MM.1S (cell line): ENCODE measurements at regions not wholly inside any gene's neighbourhood (a gene's known extent, or its start where the extent isn't known, plus 50 kb on each side); places are given as distances from the start of the nearest gene placed in this dataset.

Experiments
- DNase-seq: peaks from one replicate; pipeline ENCODE4 v3.0.0-alpha.2; 2015
- H2AFZ ChIP-seq: fragments of 300-600 bp; sonication (generic); 2 replicates; pipeline ENCODE4 v1.6.0; 2016; ENCODE audit warnings: antibody characterized with exemption, low read length
- H3F3A ChIP-seq: fragments of 300-600 bp; sonication (generic); 2 replicates; pipeline ENCODE4 v1.6.1; 2016; ENCODE audit warnings: mild to moderate bottlenecking, antibody characterized with exemption, low read length, moderate library complexity, mixed read lengths; ENCODE audit not compliant: insufficient read depth
- H3K27ac ChIP-seq: fragments of 300-600 bp; sonication (generic); 2 replicates; pipeline ENCODE4 v1.5.1; 2016; ENCODE audit warnings: mild to moderate bottlenecking, low read length
- H3K27me3 ChIP-seq: fragments of 300-600 bp; sonication (generic); replicated peaks from 2 replicates; pipeline ENCODE4 v1.6.0; 2016; ENCODE audit warnings: low read length; ENCODE audit not compliant: insufficient read depth
- H3K36me3 ChIP-seq: fragments of 300-600 bp; sonication (generic); replicated peaks from 2 replicates; pipeline ENCODE4 v1.6.1; 2016; ENCODE audit warnings: mild to moderate bottlenecking, low read length, mixed read lengths; ENCODE audit not compliant: insufficient read depth
- H3K4me1 ChIP-seq: fragments of 300-600 bp; sonication (generic); 2 replicates; pipeline ENCODE4 v1.6.1; 2016; ENCODE audit warnings: low read length, mixed read lengths
- H3K4me2 ChIP-seq: fragments of 300-600 bp; sonication (generic); 2 replicates; pipeline ENCODE4 v1.6.0; 2016; ENCODE audit warnings: low read depth, low read length
- H3K4me3 ChIP-seq: fragments of 300-600 bp; sonication (generic); 2 replicates; pipeline ENCODE4 v1.5.1; 2016; ENCODE audit warnings: low read length, mixed read lengths
- H3K79me2 ChIP-seq: fragments of 300-600 bp; sonication (generic); 2 replicates; pipeline ENCODE4 v1.6.1; 2016; ENCODE audit warnings: mixed run types, low read length, mixed read lengths
- H3K9ac ChIP-seq: fragments of 300-600 bp; sonication (generic); 2 replicates; pipeline ENCODE4 v1.6.1; 2016; ENCODE audit warnings: low read length, mixed read lengths
- H3K9me2 ChIP-seq: fragments of 300-600 bp; sonication (generic); replicated peaks from 2 replicates; pipeline ENCODE4 v1.6.1; 2016; ENCODE audit warnings: mild to moderate bottlenecking, low read length, mixed read lengths; ENCODE audit not compliant: insufficient read depth
- H3K9me3 ChIP-seq: fragments of 300-600 bp; sonication (generic); replicated peaks from 2 replicates; pipeline ENCODE4 v1.6.1; 2016; ENCODE audit warnings: mild to moderate bottlenecking, low read length, mixed read lengths; ENCODE audit not compliant: insufficient read depth
- H4K20me1 ChIP-seq: fragments of 300-600 bp; sonication (generic); 2 replicates; pipeline ENCODE4 v1.6.1; 2016; ENCODE audit warnings: mild to moderate bottlenecking, low read length, moderate library complexity, mixed read lengths; ENCODE audit not compliant: insufficient read depth
- EZH2 ChIP-seq: fragments of 300-600 bp; sonication (generic); optimal IDR thresholded peaks from 2 replicates; pipeline ENCODE3; 2017; ENCODE audit warnings: low read depth, mild to moderate bottlenecking, antibody characterized with exemption, low read length, mixed read lengths
- EZH2phosphoT487 ChIP-seq: fragments of 300-600 bp; sonication (generic); IDR thresholded peaks from 2 replicates; pipeline ENCODE4 v1.6.1; 2018; ENCODE audit warnings: antibody characterized with exemption, low read length
- TF ChIP-seq, protein P1 (sequence below): fragments of 300-600 bp; sonication (generic); IDR thresholded peaks from 2 replicates; pipeline ENCODE4 v1.5.1; 2016; ENCODE audit warnings: antibody characterized with exemption, low read length, mixed read lengths

DNA sequence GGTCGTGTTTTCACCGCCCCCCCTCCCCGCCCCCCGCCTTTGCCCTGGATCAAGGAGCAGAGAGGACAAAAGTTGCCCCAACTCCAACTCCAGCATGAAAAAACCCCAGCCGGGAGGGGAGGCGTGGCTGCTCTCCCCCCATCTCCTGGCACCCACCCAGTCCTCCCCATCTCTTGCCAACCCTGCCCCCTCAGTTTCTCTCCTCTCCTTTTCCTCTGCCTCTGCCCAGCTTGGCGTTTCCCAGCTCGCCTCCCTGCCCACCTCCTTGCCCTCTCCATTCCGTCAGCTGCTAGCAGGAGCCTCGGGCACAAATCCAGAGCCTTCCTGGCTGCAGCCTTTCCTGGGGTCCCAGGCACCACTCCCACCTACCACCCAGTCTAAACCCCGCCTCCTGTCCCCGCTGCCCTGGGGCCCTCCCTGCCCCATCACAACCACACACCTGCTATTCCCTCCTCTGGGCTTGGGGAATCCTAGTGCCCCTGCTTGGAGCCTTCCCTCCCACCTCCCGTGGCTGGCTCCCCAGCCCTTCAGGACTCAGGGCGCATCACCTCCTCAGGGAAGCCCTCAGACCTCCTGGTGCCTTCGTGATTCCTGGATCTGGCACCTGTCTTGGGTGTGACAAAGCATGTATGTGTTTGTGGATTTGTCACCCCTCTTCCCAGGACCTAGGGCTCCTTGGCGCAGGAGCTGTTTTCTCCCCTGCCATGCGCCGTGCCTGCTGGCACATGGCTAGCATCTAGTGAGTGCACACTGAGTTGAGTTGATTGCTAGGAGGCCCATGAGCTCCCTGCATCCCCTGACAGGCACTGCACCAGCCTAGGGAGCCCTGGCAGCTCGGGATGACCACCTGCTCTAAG is 209.1 kb downstream of the TFCP2L1 start:
- no peaks in the 10 kb centered on the region for H3K79me2 ChIP-seq
- no peak overlapping the region; the same call in 1 of the 2 replicates for H3K9ac ChIP-seq
- no peaks in the 10 kb centered on the region for H3F3A ChIP-seq
- H3K4me1 ChIP-seq, result no peaks in the 10 kb centered on the region
- no peak for DNase-seq
- H3K27ac ChIP-seq, result no peak overlapping the region
- H3K27me3 ChIP-seq, result peaks cover 33% of the 10 kb centered on the region
- no peak overlapping the region for H3K4me3 ChIP-seq
- H3K36me3 ChIP-seq, result no peaks in the 10 kb centered on the region
- H3K9me3 ChIP-seq, result no peaks in the 10 kb centered on the region
- H2AFZ ChIP-seq, result no peak overlapping the region
- H3K9me2 ChIP-seq, result no peaks in the 10 kb centered on the region
- H4K20me1 ChIP-seq, result no peaks in the 10 kb centered on the region
- peak overlapping the region; percentile 63; the same call in 1 of the 2 replicates for H3K4me2 ChIP-seq
- TF ChIP-seq, protein P1, sequence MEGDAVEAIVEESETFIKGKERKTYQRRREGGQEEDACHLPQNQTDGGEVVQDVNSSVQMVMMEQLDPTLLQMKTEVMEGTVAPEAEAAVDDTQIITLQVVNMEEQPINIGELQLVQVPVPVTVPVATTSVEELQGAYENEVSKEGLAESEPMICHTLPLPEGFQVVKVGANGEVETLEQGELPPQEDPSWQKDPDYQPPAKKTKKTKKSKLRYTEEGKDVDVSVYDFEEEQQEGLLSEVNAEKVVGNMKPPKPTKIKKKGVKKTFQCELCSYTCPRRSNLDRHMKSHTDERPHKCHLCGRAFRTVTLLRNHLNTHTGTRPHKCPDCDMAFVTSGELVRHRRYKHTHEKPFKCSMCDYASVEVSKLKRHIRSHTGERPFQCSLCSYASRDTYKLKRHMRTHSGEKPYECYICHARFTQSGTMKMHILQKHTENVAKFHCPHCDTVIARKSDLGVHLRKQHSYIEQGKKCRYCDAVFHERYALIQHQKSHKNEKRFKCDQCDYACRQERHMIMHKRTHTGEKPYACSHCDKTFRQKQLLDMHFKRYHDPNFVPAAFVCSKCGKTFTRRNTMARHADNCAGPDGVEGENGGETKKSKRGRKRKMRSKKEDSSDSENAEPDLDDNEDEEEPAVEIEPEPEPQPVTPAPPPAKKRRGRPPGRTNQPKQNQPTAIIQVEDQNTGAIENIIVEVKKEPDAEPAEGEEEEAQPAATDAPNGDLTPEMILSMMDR, result no peak
- TF ChIP-seq EZH2 (no peak), EZH2phosphoT487 (no peak)

DNA sequence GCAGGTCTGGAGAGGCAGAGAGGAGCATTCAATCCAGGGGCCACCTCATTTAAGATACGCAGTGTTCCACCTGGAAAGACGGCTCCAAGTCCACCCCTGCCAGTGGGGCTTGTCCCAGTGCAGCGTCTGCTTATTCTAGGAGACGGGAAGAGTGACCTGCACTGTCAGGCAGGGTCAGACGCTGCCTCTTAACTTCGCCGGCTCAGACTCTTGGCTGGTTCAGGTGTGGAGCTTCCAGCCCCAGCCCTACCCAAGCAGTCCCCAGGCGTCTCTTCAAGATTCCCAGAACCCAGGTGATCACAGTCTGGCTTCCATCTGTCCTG is 208.5 kb downstream of the TFCP2L1 start:
- H3K4me3 ChIP-seq, result no peak overlapping the region

DNA sequence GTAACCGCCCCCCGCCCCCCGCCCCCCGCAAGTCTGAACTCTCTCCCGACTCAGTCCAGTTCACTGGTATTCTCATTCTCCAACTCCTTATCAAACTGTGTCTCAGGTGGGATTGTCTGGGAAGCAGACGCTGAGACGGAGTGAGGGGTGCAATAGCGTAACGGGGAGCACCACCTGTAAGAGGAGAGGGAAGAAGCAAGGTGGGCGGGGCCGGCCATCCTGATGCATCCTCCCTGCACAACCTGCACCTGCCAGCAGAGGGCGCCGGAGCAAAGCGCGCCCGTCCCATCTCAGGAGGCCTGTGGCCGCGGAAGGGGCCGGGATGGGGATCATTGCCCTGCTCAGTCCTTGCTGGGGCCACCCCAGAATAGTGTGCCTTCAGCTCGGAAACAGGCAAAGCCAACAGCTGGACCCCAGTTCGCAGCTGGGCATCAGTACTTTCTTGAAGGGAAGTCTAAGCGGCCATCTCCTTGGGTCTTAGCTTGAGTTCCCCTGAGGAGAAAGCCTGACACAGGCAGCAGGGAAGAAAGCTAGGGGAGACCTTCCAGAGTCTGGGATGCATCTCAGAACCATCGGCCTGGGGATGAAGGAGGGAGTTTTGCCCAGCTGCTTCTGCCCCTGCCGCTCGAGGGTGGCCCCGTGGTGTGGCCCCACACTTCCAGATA is 208.0 kb downstream of the TFCP2L1 start:
- H3K27me3 ChIP-seq, result peaks cover 28% of the 10 kb centered on the region
- H3K4me3 ChIP-seq, result no peak overlapping the region
- H3K4me1 ChIP-seq, result no peaks in the 10 kb centered on the region
- no peaks in the 10 kb centered on the region for H3K9me2 ChIP-seq
- H3K4me2 ChIP-seq, result peak overlapping the region; percentile 34; the same call in 1 of the 2 replicates
- H3F3A ChIP-seq, result no peaks in the 10 kb centered on the region
- no peaks in the 10 kb centered on the region for H3K9me3 ChIP-seq
- TF ChIP-seq, protein P1, result peak; percentile 95
- no peak for TF ChIP-seq EZH2
- no peak for TF ChIP-seq EZH2phosphoT487
- no peaks in the 10 kb centered on the region for H3K79me2 ChIP-seq
- DNase-seq, result peak; percentile 45
- no peak overlapping the region for H3K9ac ChIP-seq
- no peak overlapping the region for H3K27ac ChIP-seq
- no peak overlapping the region for H2AFZ ChIP-seq
- no peaks in the 10 kb centered on the region for H4K20me1 ChIP-seq
- H3K36me3 ChIP-seq, result no peaks in the 10 kb centered on the region

More for the DNA sequence above, 208.5 kb downstream of the TFCP2L1 start:
- no peaks in the 10 kb centered on the region for H3K9me3 ChIP-seq
- H3K36me3 ChIP-seq, result no peaks in the 10 kb centered on the region
- no peaks in the 10 kb centered on the region for H4K20me1 ChIP-seq
- no peak overlapping the region for H3K9ac ChIP-seq
- TF ChIP-seq EZH2phosphoT487 (no peak), EZH2 (no peak)
- TF ChIP-seq, protein P1, result no peak
- H3F3A ChIP-seq, result no peaks in the 10 kb centered on the region
- no peak overlapping the region for H2AFZ ChIP-seq
- H3K4me2 ChIP-seq, result peak overlapping the region; percentile 34; the same call in 1 of the 2 replicates
- DNase-seq, result no peak
- H3K79me2 ChIP-seq, result no peaks in the 10 kb centered on the region
- no peaks in the 10 kb centered on the region for H3K9me2 ChIP-seq
- H3K27me3 ChIP-seq, result peaks cover 33% of the 10 kb centered on the region
- no peak overlapping the region for H3K27ac ChIP-seq
- H3K4me1 ChIP-seq, result no peaks in the 10 kb centered on the region
